ENCODE measurements at regions not wholly inside any gene's neighbourhood (a gene's known extent, or its start where the extent isn't known, plus 50 kb on each side); places are given as distances from the start of the nearest gene placed in this dataset.

GRCh38 chr3:871651-872050 lies 221.2 kb upstream of the CNTN6 start:
- TF ChIP-seq CTCF (conservative IDR thresholded peaks at IDR 0.05) (no peak), EZH2 (IDR thresholded peaks at IDR 0.05; ENCODE audit: low read depth) (no peak)
